ENCODE measurements at regions not wholly inside any gene's neighbourhood (a gene's known extent, or its start where the extent isn't known, plus 50 kb on each side); places are given as distances from the start of the nearest gene placed in this dataset.

- intact Hi-C loops (cut with DNase I) = no loop called here
- peaks cover 0 to 19% (median 5%) of the 10 kb centered on the region in 4 donors for H3K4me1 ChIP-seq
- no peak for DNase-seq
- ATAC-seq = no peak
- H3K36me3 ChIP-seq = no peaks in the 10 kb centered on the region
- H3K9me3 ChIP-seq = no peaks in the 10 kb centered on the region
- no peak overlapping the region for H3K27ac ChIP-seq
- 78% methylated on average over 2 of the region's 2 CpGs for WGBS (ENCODE audit: insufficient coverage, low coverage, low lambda C conversion rate, missing lambda C conversion rate)
- H3K4me3 ChIP-seq = no peak overlapping the region
- no peaks in the 10 kb centered on the region for H3K27me3 ChIP-seq
- no peak for TF ChIP-seq POLR2A (IDR thresholded peaks at IDR 0.05)
- TF ChIP-seq CTCF (IDR thresholded peaks at IDR 0.05) = no peak
These were observed 58.7 kb upstream of the ATL2 start for GRCh38 chr2:38435775-38436174.

GRCh38 chr2:38434595-38434994 is 57.5 kb upstream of the ATL2 start:
- H3K4me3 ChIP-seq = no peak overlapping the region
- no peaks in the 10 kb centered on the region for H3K36me3 ChIP-seq
- peaks cover 0 to 19% (median 5%) of the 10 kb centered on the region in 4 donors for H3K4me1 ChIP-seq
- TF ChIP-seq POLR2A (IDR thresholded peaks at IDR 0.05) (no peak), CTCF (IDR thresholded peaks at IDR 0.05) (no peak)
- no peak overlapping the region for H3K27ac ChIP-seq
- ATAC-seq (no peak), DNase-seq (no peak)
- intact Hi-C loops (cut with DNase I) = no loop called here
- no peaks in the 10 kb centered on the region for H3K27me3 ChIP-seq
- no peaks in the 10 kb centered on the region for H3K9me3 ChIP-seq

- no peak overlapping the region for H3K4me3 ChIP-seq
- no peaks in the 10 kb centered on the region for H3K9me3 ChIP-seq
- TF ChIP-seq CTCF (IDR thresholded peaks at IDR 0.05) = no peak
- no peak for TF ChIP-seq POLR2A (IDR thresholded peaks at IDR 0.05)
- peak overlapping the region; percentile 46 to 78 (median 76) for H3K27ac ChIP-seq
- peak in 1 of 4 donors; percentile 16 for ATAC-seq
- DNase-seq = no peak
- no peaks in the 10 kb centered on the region for H3K36me3 ChIP-seq
- no peaks in the 10 kb centered on the region for H3K27me3 ChIP-seq
- WGBS (ENCODE audit: insufficient coverage, low coverage, low lambda C conversion rate, missing lambda C conversion rate) = 100% methylated on average over 1 of the region's 1 CpG
- peaks cover 0 to 19% (median 5%) of the 10 kb centered on the region in 4 donors for H3K4me1 ChIP-seq
- intact Hi-C loops (cut with DNase I) = no loop called here
These were observed 56.5 kb upstream of the ATL2 start for GRCh38 chr2:38433607-38433975.

- H3K36me3 ChIP-seq = no peaks in the 10 kb centered on the region
- TF ChIP-seq CTCF (IDR thresholded peaks at IDR 0.05) (no peak), POLR2A (IDR thresholded peaks at IDR 0.05) (no peak)
- DNase-seq (peak; percentile 35 to 90 (median 81)), ATAC-seq (peak; percentile 96 to 99 (median 96))
- H3K9me3 ChIP-seq = no peaks in the 10 kb centered on the region
- WGBS (ENCODE audit: insufficient coverage, low coverage, low lambda C conversion rate, missing lambda C conversion rate) = 31% methylated on average over 8 of the region's 8 CpGs
- H3K4me3 ChIP-seq = no peak overlapping the region
- intact Hi-C loops (cut with DNase I) = no loop called here
- peaks cover 0 to 19% (median 5%) of the 10 kb centered on the region in 4 donors for H3K4me1 ChIP-seq
- no peaks in the 10 kb centered on the region for H3K27me3 ChIP-seq
- H3K27ac ChIP-seq = peak overlapping the region; percentile 46 to 78 (median 76)
These were observed 55.9 kb upstream of the ATL2 start for GRCh38 chr2:38432820-38433606.

Measured in right lobe of liver (tissue), 6 donors.